Karpas-422 (cell line): ENCODE measurements at regions not wholly inside any gene's neighbourhood (a gene's known extent, or its start where the extent isn't known, plus 50 kb on each side); places are given as distances from the start of the nearest gene placed in this dataset.

Experiments
- DNase-seq: peaks from one replicate; pipeline ENCODE4 v3.0.0-alpha.2; 2015
- H2AFZ ChIP-seq: fragments of 200-600 bp; sonication (generic); 2 replicates; pipeline ENCODE4 v1.6.1; 2014; ENCODE audit warnings: antibody characterized with exemption, low read length, mixed read lengths
- H3K27ac ChIP-seq: fragments of 200-600 bp; sonication (generic); 2 replicates; pipeline ENCODE4 v1.5.1; 2014; ENCODE audit warnings: mild to moderate bottlenecking, low read length, moderate library complexity
- H3K27me3 ChIP-seq: fragments of 200-600 bp; sonication (generic); 2 replicates; pipeline ENCODE4 v1.6.1; 2014; ENCODE audit warnings: low read length, mixed read lengths
- H3K36me3 ChIP-seq: fragments of 200-600 bp; sonication (generic); 2 replicates; pipeline ENCODE4 v1.6.1; 2014; ENCODE audit warnings: low read length, mixed read lengths; ENCODE audit not compliant: insufficient read depth
- H3K4me1 ChIP-seq: fragments of 200-600 bp; sonication (generic); 2 replicates; pipeline ENCODE4 v1.6.1; 2014; ENCODE audit warnings: mild to moderate bottlenecking, low read length, mixed read lengths
- H3K4me2 ChIP-seq: fragments of 200-600 bp; sonication (generic); 2 replicates; pipeline ENCODE4 v1.6.1; 2014; ENCODE audit warnings: low read length, low read depth, mild to moderate bottlenecking; ENCODE audit not compliant: poor library complexity, severe bottlenecking
- H3K4me3 ChIP-seq: fragments of 200-600 bp; sonication (generic); 2 replicates; pipeline ENCODE4 v1.5.1; 2014; ENCODE audit warnings: mild to moderate bottlenecking, antibody characterized with exemption, low read length, mixed read lengths
- H3K79me2 ChIP-seq: fragments of 200-600 bp; sonication (generic); 2 replicates; pipeline ENCODE4 v1.6.1; 2014; ENCODE audit warnings: mild to moderate bottlenecking, low read length, mixed read lengths
- H3K9ac ChIP-seq: fragments of 200-600 bp; sonication (generic); 2 replicates; pipeline ENCODE4 v1.6.0; 2014; ENCODE audit warnings: low read length
- H3K9me2 ChIP-seq: fragments of 200-600 bp; sonication (generic), shearing (Covaris generic); replicated peaks from 2 replicates; pipeline ENCODE4 v1.6.0; 2014; ENCODE audit warnings: mild to moderate bottlenecking, low read length, moderate library complexity; ENCODE audit not compliant: insufficient read depth
- H3K9me3 ChIP-seq: fragments of 300-700, 200-600 bp; sonication (generic); 2 replicates; pipeline ENCODE4 v1.6.1; 2014; ENCODE audit warnings: low read length, mixed read lengths
- H4K20me1 ChIP-seq: fragments of 200-600 bp; sonication (generic); 2 replicates; pipeline ENCODE4 v1.6.1; 2014; ENCODE audit warnings: mild to moderate bottlenecking, antibody characterized with exemption, low read length, low read depth; ENCODE audit not compliant: insufficient read depth

DNA sequence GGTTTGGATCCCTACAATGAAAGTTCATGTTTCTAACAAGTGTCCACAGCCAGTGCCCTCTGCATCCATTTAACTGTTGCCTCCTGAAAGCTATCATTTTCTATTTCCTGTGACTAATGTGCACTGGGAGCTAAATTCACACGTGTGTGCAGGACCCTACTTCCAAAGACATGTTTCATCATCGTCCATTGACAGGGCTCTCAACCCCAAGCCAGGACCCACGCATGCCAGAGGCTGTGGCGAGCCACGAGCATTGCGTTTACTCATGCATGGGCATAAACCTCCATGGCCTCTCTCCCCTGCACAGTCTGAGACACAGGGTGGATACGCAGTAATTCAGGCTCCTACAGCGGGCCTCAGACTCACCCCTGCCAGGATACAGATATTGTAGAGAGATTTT is 153.2 kb downstream of the MAFB start:
- Histone ChIP-seq H3K27me3 (no peaks in the 10 kb centered on the region), H3K36me3 (no peaks in the 10 kb centered on the region), H3K9me3 (peaks cover 15% of the 10 kb centered on the region), H3K4me1 (no peaks in the 10 kb centered on the region), H3K4me2 (no peak overlapping the region), H4K20me1 (no peaks in the 10 kb centered on the region), H3K27ac (no peak overlapping the region), H3K9me2 (no peaks in the 10 kb centered on the region), H3K79me2 (no peaks in the 10 kb centered on the region), H3K4me3 (no peak overlapping the region), H3K9ac (no peak overlapping the region), H2AFZ (no peak overlapping the region)
- no peak for DNase-seq

DNA sequence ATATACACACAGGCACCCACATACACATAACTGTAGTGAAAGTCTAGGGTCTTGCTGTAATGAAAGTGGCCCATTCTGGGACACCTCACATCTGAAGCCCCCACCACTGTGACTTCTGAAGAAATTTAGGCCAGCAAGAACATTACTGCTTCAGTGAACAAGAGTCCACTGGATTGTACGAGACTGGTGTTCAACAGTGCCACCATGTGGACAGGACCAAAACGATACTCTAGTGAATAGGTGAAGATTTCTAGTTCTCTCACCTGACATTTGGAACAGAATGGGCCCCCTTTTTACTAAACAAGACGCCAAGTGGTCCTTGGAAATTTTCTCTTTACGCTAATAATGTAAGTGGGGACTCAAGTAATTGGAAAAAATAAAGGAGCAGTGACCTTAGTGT is 156.9 kb downstream of the MAFB start:
- peaks cover 15% of the 10 kb centered on the region for H3K9me3 ChIP-seq
- no peaks in the 10 kb centered on the region for H3K9me2 ChIP-seq
- H3K79me2 ChIP-seq, result no peaks in the 10 kb centered on the region
- no peak overlapping the region for H2AFZ ChIP-seq
- DNase-seq, result peak; percentile 75
- no peak overlapping the region for H3K4me3 ChIP-seq
- no peaks in the 10 kb centered on the region for H4K20me1 ChIP-seq
- H3K4me2 ChIP-seq, result no peak overlapping the region
- no peak overlapping the region for H3K9ac ChIP-seq
- H3K4me1 ChIP-seq, result no peaks in the 10 kb centered on the region
- no peaks in the 10 kb centered on the region for H3K36me3 ChIP-seq
- H3K27ac ChIP-seq, result no peak overlapping the region
- no peaks in the 10 kb centered on the region for H3K27me3 ChIP-seq

DNA sequence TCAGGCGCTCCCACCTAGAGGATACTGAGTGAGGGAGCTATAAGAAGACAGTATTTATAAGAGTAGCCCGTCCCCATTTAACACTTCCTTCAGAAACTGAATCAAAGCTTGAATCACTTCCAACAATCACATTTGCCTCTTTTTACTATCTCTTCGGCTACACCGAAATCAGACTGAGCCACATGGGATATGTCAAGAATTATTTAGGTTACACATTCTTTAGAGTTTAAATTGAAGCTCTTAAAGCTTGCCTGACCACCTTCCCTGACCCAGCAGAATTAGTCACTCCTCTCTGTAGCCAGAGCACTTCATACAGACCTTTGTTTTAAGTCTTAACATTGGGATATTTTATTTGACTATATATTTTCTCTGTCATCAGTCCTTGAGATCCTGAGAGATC is 163.7 kb downstream of the MAFB start:
- no peak overlapping the region for H3K9ac ChIP-seq
- no peaks in the 10 kb centered on the region for H4K20me1 ChIP-seq
- H3K36me3 ChIP-seq, result no peaks in the 10 kb centered on the region
- no peaks in the 10 kb centered on the region for H3K9me3 ChIP-seq
- no peak overlapping the region for H3K27ac ChIP-seq
- no peaks in the 10 kb centered on the region for H3K4me1 ChIP-seq
- no peak for DNase-seq
- H3K27me3 ChIP-seq, result no peaks in the 10 kb centered on the region
- no peaks in the 10 kb centered on the region for H3K9me2 ChIP-seq
- no peak overlapping the region for H2AFZ ChIP-seq
- no peaks in the 10 kb centered on the region for H3K79me2 ChIP-seq
- H3K4me2 ChIP-seq, result no peak overlapping the region
- H3K4me3 ChIP-seq, result no peak overlapping the region

DNA sequence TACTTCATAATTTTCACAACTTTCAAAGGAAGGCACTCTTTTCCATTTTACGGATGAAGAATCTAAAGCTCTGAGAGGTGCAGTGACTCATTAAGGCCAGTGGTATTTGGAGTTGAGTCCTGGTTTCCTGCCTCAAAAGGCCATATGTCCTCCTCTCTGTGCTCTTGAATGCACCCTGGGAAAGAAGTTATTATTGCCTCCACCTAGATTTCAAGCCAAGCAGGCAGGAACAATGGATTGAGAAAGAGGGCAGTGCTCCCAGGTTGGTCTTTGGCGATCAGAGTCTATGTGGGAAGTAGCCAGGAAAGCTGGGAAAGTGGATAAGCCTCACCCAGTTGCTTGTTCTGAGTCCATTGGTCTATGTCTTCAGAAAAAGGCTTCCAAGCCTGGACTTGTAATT is 165.0 kb downstream of the MAFB start:
- Histone ChIP-seq H3K4me1 (no peaks in the 10 kb centered on the region), H3K4me3 (no peak overlapping the region), H3K9me3 (no peaks in the 10 kb centered on the region), H2AFZ (no peak overlapping the region), H3K27ac (no peak overlapping the region), H3K79me2 (no peaks in the 10 kb centered on the region), H4K20me1 (no peaks in the 10 kb centered on the region), H3K9me2 (no peaks in the 10 kb centered on the region), H3K36me3 (no peaks in the 10 kb centered on the region), H3K9ac (no peak overlapping the region), H3K4me2 (no peak overlapping the region), H3K27me3 (no peaks in the 10 kb centered on the region)
- no peak for DNase-seq

DNA sequence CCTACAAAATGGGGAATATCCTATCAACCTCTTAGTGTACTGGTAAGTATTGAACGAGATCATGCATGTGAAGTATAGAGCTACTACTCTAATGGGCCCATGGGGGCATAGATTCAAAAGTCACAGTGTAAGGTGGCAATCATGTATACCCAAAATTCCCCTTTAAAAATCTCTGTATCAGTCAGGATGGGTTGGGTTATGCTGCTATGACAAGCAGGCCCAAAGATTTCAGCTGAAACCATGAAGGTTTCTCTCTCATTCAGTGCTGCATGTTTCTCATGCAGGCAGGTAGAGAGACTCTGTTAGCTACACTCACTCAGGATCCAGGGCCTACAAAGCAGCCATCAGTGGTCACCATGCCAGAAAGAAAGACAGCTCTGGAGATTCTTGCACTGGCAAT is 166.6 kb downstream of the MAFB start:
- H3K27me3 ChIP-seq, result no peaks in the 10 kb centered on the region
- no peak for DNase-seq
- no peak overlapping the region for H2AFZ ChIP-seq
- no peak overlapping the region for H3K9ac ChIP-seq
- no peaks in the 10 kb centered on the region for H3K9me2 ChIP-seq
- H3K4me1 ChIP-seq, result no peaks in the 10 kb centered on the region
- no peaks in the 10 kb centered on the region for H3K36me3 ChIP-seq
- H3K4me3 ChIP-seq, result no peak overlapping the region
- no peaks in the 10 kb centered on the region for H3K9me3 ChIP-seq
- H4K20me1 ChIP-seq, result no peaks in the 10 kb centered on the region
- no peaks in the 10 kb centered on the region for H3K79me2 ChIP-seq
- no peak overlapping the region for H3K4me2 ChIP-seq
- H3K27ac ChIP-seq, result no peak overlapping the region

DNA sequence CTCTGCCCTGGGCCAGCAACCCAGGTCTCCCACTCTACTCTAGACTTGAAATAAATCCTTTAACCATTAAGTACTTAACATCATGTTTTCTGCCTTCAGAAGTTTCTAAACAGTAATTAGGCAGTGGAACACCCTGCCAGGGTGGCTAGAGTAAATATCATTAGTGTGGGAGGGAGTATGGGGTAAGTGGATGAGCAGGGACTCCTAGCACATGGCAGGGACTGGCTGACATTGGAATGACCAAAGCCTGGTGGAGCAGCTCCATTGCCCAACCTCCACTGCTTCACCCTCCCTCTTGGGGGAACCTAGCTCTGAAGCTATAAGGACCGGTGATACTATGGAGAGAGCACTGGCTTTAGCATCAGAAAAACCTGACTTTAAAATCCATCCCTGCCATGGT is 167.1 kb downstream of the MAFB start:
- DNase-seq, result no peak
- Histone ChIP-seq H2AFZ (no peak overlapping the region), H3K9ac (no peak overlapping the region), H3K4me1 (no peaks in the 10 kb centered on the region), H3K9me3 (no peaks in the 10 kb centered on the region), H4K20me1 (no peaks in the 10 kb centered on the region), H3K4me3 (no peak overlapping the region), H3K27me3 (no peaks in the 10 kb centered on the region), H3K27ac (no peak overlapping the region), H3K36me3 (no peaks in the 10 kb centered on the region), H3K4me2 (no peak overlapping the region), H3K9me2 (no peaks in the 10 kb centered on the region), H3K79me2 (no peaks in the 10 kb centered on the region)

DNA sequence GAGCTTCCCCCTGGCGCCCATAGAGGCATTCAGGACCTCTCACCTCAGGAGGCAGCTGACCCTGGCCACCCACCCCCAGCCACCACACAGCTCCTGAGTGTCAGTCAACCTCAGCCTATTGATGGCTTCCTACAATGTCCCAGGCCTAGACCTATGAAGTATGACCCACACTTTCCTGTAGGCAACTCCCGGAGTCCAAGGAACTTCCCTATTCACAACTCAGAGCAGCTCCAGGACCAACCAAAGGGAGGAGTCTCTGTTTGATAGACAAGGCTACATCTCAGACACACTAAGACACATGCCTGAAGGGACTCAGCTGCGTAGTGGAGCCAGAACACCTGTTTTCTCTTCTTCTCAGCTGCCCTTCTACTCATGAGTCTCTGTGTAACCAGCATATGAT is 169.1 kb downstream of the MAFB start:
- no peaks in the 10 kb centered on the region for H4K20me1 ChIP-seq
- DNase-seq, result no peak
- H2AFZ ChIP-seq, result no peak overlapping the region
- H3K4me1 ChIP-seq, result no peaks in the 10 kb centered on the region
- H3K27ac ChIP-seq, result no peak overlapping the region
- H3K36me3 ChIP-seq, result no peaks in the 10 kb centered on the region
- H3K79me2 ChIP-seq, result no peaks in the 10 kb centered on the region
- no peak overlapping the region for H3K4me3 ChIP-seq
- H3K9ac ChIP-seq, result no peak overlapping the region
- H3K9me3 ChIP-seq, result no peaks in the 10 kb centered on the region
- no peaks in the 10 kb centered on the region for H3K9me2 ChIP-seq
- H3K27me3 ChIP-seq, result no peaks in the 10 kb centered on the region
- no peak overlapping the region for H3K4me2 ChIP-seq

DNA sequence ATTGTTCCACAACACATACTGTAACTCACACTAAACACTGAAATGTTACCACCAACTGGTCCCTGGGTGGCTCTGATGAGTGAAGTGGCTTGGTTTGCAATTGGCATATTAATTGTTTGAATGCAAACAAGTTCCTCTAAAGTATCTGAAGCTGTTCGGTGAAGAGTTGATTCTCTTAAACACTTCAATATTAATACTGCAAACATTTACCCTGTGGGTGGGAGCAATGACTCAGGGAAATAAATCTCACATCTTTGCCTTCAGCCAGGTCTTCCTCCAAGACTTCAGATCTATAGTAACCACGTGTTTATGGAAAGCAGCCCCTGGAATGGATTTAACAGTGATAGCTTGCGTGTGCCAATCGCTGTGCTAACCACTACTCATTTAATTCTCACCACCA is 176.0 kb downstream of the MAFB start:
- Histone ChIP-seq H3K27ac (no peak overlapping the region), H3K4me1 (no peaks in the 10 kb centered on the region), H4K20me1 (no peaks in the 10 kb centered on the region), H3K79me2 (no peaks in the 10 kb centered on the region), H3K27me3 (no peaks in the 10 kb centered on the region), H3K36me3 (no peaks in the 10 kb centered on the region), H3K9ac (no peak overlapping the region), H3K4me2 (no peak overlapping the region), H3K9me2 (no peaks in the 10 kb centered on the region), H3K9me3 (no peaks in the 10 kb centered on the region), H2AFZ (no peak overlapping the region), H3K4me3 (no peak overlapping the region)
- DNase-seq, result no peak

DNA sequence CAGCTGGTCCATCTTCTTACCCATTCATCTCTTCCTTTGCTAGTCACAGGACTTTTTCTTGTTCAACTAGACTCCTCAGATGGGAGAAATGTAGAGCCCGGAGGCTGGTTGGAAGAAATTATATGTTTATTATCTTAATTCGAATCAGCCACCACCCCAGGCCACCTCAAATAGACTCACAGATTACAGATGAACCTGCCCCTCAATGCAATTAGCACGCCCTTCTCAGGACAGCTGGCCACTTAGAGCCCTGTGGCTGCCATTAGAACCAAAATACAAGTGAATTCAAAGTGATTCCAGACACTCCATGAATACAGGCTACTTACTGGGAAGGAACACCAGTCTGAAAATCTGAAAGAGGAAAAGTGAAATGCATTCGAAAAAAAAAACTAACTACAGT is 176.4 kb downstream of the MAFB start:
- H3K27ac ChIP-seq, result no peak overlapping the region
- H2AFZ ChIP-seq, result no peak overlapping the region
- no peaks in the 10 kb centered on the region for H3K9me2 ChIP-seq
- no peak overlapping the region for H3K9ac ChIP-seq
- no peaks in the 10 kb centered on the region for H3K79me2 ChIP-seq
- no peaks in the 10 kb centered on the region for H3K4me1 ChIP-seq
- H3K36me3 ChIP-seq, result no peaks in the 10 kb centered on the region
- H3K4me3 ChIP-seq, result no peak overlapping the region
- H3K27me3 ChIP-seq, result no peaks in the 10 kb centered on the region
- H4K20me1 ChIP-seq, result no peaks in the 10 kb centered on the region
- DNase-seq, result no peak
- no peak overlapping the region for H3K4me2 ChIP-seq
- no peaks in the 10 kb centered on the region for H3K9me3 ChIP-seq
